HepG2 (cell line): ENCODE measurements at regions not wholly inside any gene's neighbourhood (a gene's known extent, or its start where the extent isn't known, plus 50 kb on each side); places are given as distances from the start of the nearest gene placed in this dataset.

ENCODE experiments used
- ATAC-seq: fragments of 200-7000 bp; cut with Tn5 transposase; 3 replicates; pipeline ENCODE4 v1.9.1; 2020; ENCODE audit warnings: mild to moderate bottlenecking, moderate library complexity
- BruUV-seq: library from RNA; stranded (reverse); fragments of 400-500 nt; replicated peaks from 2 replicates; lab custom pipeline; 2021; lab: Mats Ljungman, UMichigan
- CTCF ChIA-PET: fragments of 300-600 bp; formaldehyde crosslinking; extraction: SDS; loops from one replicate; lab custom pipeline; 2021; ENCODE audit warnings: low total read pairs, inconsistent platforms, low intra/inter-chr PET ratio; lab: Yijun Ruan, JAX
- POLR2A ChIA-PET: fragments of 350-600 bp; sonication (Branson Sonifier 250); formaldehyde crosslinking; loops from one replicate; lab custom pipeline; 2020; ENCODE audit warnings: antibody characterized with exemption, inconsistent platforms; lab: Yijun Ruan, JAX
- DNase-seq: peaks from one replicate; pipeline ENCODE4 v3.0.0-alpha.2; 2015; ENCODE audit warnings: low spot score
- FAIRE-seq: peaks from 3 replicates; lab custom pipeline; 2011; peaks lifted over from hg19 to GRCh38; lab: Jason Lieb, UNC
- H2AFZ ChIP-seq: one replicate; pipeline ENCODE4 v1.6.1; 2011; ENCODE audit warnings: low read length, inconsistent platforms
- H3K27ac ChIP-seq: fragments of 300-600 bp; 3 replicates; pipeline ENCODE4 v1.8.0; 2011; ENCODE audit warnings: mixed run types, mild to moderate bottlenecking, mixed read lengths, low read length, inconsistent platforms; ENCODE audit not compliant: insufficient read depth; ENCODE audit errors: extremely low read length
- H3K27me3 ChIP-seq, 2 experiments: fragments of 200-600 bp in 1 of 2; 2 replicates in 1 of 2; 3 replicates in 1 of 2; pipeline versions ENCODE4 v1.6.0 to v1.8.0; 2011; ENCODE audit warnings: low read length in 2 of 2, mild to moderate bottlenecking in 2 of 2, moderate library complexity in 2 of 2, inconsistent platforms in 1 of 2; ENCODE audit not compliant: insufficient read depth in 2 of 2, control insufficient read depth in 1 of 2
- H3K36me3 ChIP-seq, 2 experiments: fragments of 200-600 bp in 1 of 2; replicated peaks in 1 of 2; 2 replicates in 1 of 2; 3 replicates in 1 of 2; pipeline versions ENCODE4 v1.5.1 to v1.8.0; 2011; ENCODE audit warnings: low read length in 2 of 2, inconsistent platforms in 1 of 2; ENCODE audit not compliant: insufficient read depth in 2 of 2, control insufficient read depth in 1 of 2
- H3K4me1 ChIP-seq: 2 replicates; pipeline ENCODE4 v1.5.1; 2012; ENCODE audit warnings: low read length, inconsistent platforms; ENCODE audit not compliant: insufficient read depth
- H3K4me2 ChIP-seq: 2 replicates; pipeline ENCODE4 v1.6.0; 2011; ENCODE audit warnings: low read depth, low read length, inconsistent platforms
- H3K4me3 ChIP-seq, 3 experiments: fragments of 200-600 bp in 1 of 3; sonication (generic), shearing (Covaris generic) in 1 of 3; replicated peaks in 1 of 3; 2 replicates each; pipeline ENCODE4 v1.5.1; 2011 to 2016; ENCODE audit warnings: low read length in 3 of 3, inconsistent platforms in 2 of 3, low read depth in 2 of 3, mild to moderate bottlenecking in 2 of 3, control low read depth in 1 of 3, mixed read lengths in 1 of 3; ENCODE audit not compliant: insufficient read depth in 1 of 3
- H3K79me2 ChIP-seq: one replicate; pipeline ENCODE4 v1.6.1; 2011; ENCODE audit warnings: low read length, inconsistent platforms; ENCODE audit not compliant: insufficient read depth
- H3K9ac ChIP-seq: 2 replicates; pipeline ENCODE4 v1.6.0; 2011; ENCODE audit warnings: mild to moderate bottlenecking, low read depth, low read length, inconsistent platforms; ENCODE audit not compliant: insufficient read depth
- H3K9me3 ChIP-seq: 2 replicates; pipeline ENCODE4 v1.5.1; 2012; ENCODE audit warnings: mild to moderate bottlenecking, low read length
- H4K20me1 ChIP-seq: 2 replicates; pipeline ENCODE4 v1.6.0; 2011; ENCODE audit warnings: inconsistent platforms, mild to moderate bottlenecking, low read length, moderate library complexity; ENCODE audit not compliant: insufficient read depth
- GABPB1 ChIP-seq: IDR thresholded peaks from 2 replicates; pipeline ENCODE4 v1.6.1; 2016; ENCODE audit warnings: mild to moderate bottlenecking, missing genetic modification reagents, moderate library complexity, missing compliant biosample characterization
- HNF4G ChIP-seq, 2 experiments: sonication (generic) in 1 of 2; formaldehyde crosslinking in 1 of 2; IDR thresholded peaks; 2 replicates each; pipeline versions ENCODE4 v1.4.0 to v1.6.1; 2011 to 2020; ENCODE audit warnings: borderline replicate concordance in 2 of 2, low read depth in 2 of 2, mild to moderate bottlenecking in 2 of 2, low read length in 1 of 2, missing genetic modification reagents in 1 of 2, moderate library complexity in 1 of 2
- HOXA5 ChIP-seq: sonication (generic); formaldehyde crosslinking; IDR thresholded peaks from 2 replicates; pipeline ENCODE4 v1.4.0; 2020; ENCODE audit warnings: missing genetic modification reagents
- SOX13 ChIP-seq, 3 experiments: fragments of 450-650 bp in 1 of 3; sonication (generic) in 1 of 3; formaldehyde crosslinking in 1 of 3; IDR thresholded peaks in 2 of 3; conservative IDR thresholded peaks in 1 of 3; 2 replicates each; pipeline versions ENCODE4 v1.5.0 to v1.6.1; 2016 to 2020; ENCODE audit warnings: antibody characterized with exemption in 1 of 3, mild to moderate bottlenecking in 1 of 3, missing compliant biosample characterization in 1 of 3, missing genetic modification reagents in 1 of 3, moderate library complexity in 1 of 3
- TAF15 ChIP-seq: fragments of 200-400 bp; formaldehyde crosslinking; IDR thresholded peaks from one replicate; pipeline ENCODE4 v1.6.1; 2018; ENCODE audit warnings: mild to moderate bottlenecking, low read depth, low read length; ENCODE audit not compliant: poor library complexity, severe bottlenecking
- ZFP91 ChIP-seq: sonication (generic); formaldehyde crosslinking; IDR thresholded peaks from 2 replicates; pipeline ENCODE4 v1.9.0; 2022; ENCODE audit warnings: missing genetic modification reagents, mild to moderate bottlenecking, borderline replicate concordance
- ZNF280B ChIP-seq: sonication (generic); formaldehyde crosslinking; IDR thresholded peaks from 2 replicates; pipeline ENCODE4 v1.5.0; 2020; ENCODE audit warnings: missing genetic modification reagents, mild to moderate bottlenecking, borderline replicate concordance
- ZNF337 ChIP-seq: sonication (generic); formaldehyde crosslinking; IDR thresholded peaks from 2 replicates; pipeline ENCODE4 v1.5.1; 2020; ENCODE audit warnings: missing genetic modification reagents, low read depth, mild to moderate bottlenecking, borderline replicate concordance
- ZNF550 ChIP-seq: sonication (generic); formaldehyde crosslinking; IDR thresholded peaks from 2 replicates; pipeline ENCODE4 v1.4.0; 2020; ENCODE audit warnings: mild to moderate bottlenecking, missing genetic modification reagents, borderline replicate concordance
- ZNF746 ChIP-seq: sonication (generic); formaldehyde crosslinking; IDR thresholded peaks from 2 replicates; pipeline ENCODE4 v1.8.0; 2022; ENCODE audit warnings: mild to moderate bottlenecking, missing genetic modification reagents
- WGBS: methylation state at CpG from one replicate; pipeline ENCODE4 v1.1.6; 2017; ENCODE audit warnings: low lambda C conversion rate; 5-methylcytosine and 5-hydroxymethylcytosine counted together
- in situ Hi-C: cut with HindIII; loops from 2 replicates; pipeline ENCODE4 v1.10.0; 2017; ENCODE audit warnings: low pct_unique_long_range_greater_than_20kb; ENCODE audit not compliant: extremely low pct_ligation_motif_present
- intact Hi-C: fragments of 100-400 bp; cut with micrococcal nuclease; formaldehyde crosslinking; loops from one replicate; pipeline ENCODE4 v1.10.0; 2022; ENCODE audit not compliant: unreplicated experiment
- TF ChIP-seq, protein P1 (sequence below): sonication (generic); formaldehyde crosslinking; IDR thresholded peaks from 2 replicates; pipeline ENCODE4 v1.4.0; 2020; ENCODE audit warnings: missing genetic modification reagents, borderline replicate concordance
- TF ChIP-seq, protein P2 (sequence below): IDR thresholded peaks from 2 replicates; pipeline ENCODE4 v1.6.1; 2016; ENCODE audit warnings: missing compliant biosample characterization, missing genetic modification reagents, borderline replicate concordance

- in situ Hi-C loops, result no loop called here
- WGBS, result 36% methylated on average over 5 of the region's 5 CpGs
Measured at GRCh38 chr3:159733194-159733860, 255.3 kb upstream of the IL12A start.

GRCh38 chr3:159734681-159735080 lies 254.0 kb upstream of the IL12A start:
- no TSS peak for BruUV-seq
- Histone ChIP-seq H3K4me3 (no peak overlapping the region), H3K27ac (no peak overlapping the region), H3K79me2 (no peaks in the 10 kb centered on the region), H3K4me2 (no peak overlapping the region), H3K27me3 (no peaks in the 10 kb centered on the region; a peak in 2 of 5 replicates), H3K9me3 (no peaks in the 10 kb centered on the region), H3K9ac (no peak overlapping the region), H4K20me1 (no peaks in the 10 kb centered on the region), H2AFZ (no peak overlapping the region), H3K4me1 (peaks cover 8% of the 10 kb centered on the region; the same call in 1 of the 2 replicates), H3K36me3 (no peaks in the 10 kb centered on the region)
- WGBS, result 4% methylated on average over 3 of the region's 3 CpGs
- ChIA-PET POLR2A (no interaction called here), CTCF (no interaction called here)
- ATAC-seq (no peak), DNase-seq (no peak), FAIRE-seq (no peak)
- intact Hi-C loops, result no loop called here
- in situ Hi-C loops, result no loop called here
- TF ChIP-seq, protein P1, sequence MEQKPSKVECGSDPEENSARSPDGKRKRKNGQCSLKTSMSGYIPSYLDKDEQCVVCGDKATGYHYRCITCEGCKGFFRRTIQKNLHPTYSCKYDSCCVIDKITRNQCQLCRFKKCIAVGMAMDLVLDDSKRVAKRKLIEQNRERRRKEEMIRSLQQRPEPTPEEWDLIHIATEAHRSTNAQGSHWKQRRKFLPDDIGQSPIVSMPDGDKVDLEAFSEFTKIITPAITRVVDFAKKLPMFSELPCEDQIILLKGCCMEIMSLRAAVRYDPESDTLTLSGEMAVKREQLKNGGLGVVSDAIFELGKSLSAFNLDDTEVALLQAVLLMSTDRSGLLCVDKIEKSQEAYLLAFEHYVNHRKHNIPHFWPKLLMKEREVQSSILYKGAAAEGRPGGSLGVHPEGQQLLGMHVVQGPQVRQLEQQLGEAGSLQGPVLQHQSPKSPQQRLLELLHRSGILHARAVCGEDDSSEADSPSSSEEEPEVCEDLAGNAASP (CRISPR knock-in tag), result no peak
- TF ChIP-seq ZNF280B, result no peak
- TF ChIP-seq ZFP91 (CRISPR knock-in tag), result no peak
- TF ChIP-seq ZNF337 (CRISPR knock-in tag), result no peak
- no peak for TF ChIP-seq HNF4G (IDR thresholded peaks at IDR 0.05; ENCODE audit: borderline replicate concordance, low read depth, low read length)
- TF ChIP-seq HNF4G (CRISPR knock-in tag; IDR thresholded peaks at IDR 0.05; ENCODE audit: borderline replicate concordance, low read depth), result no peak
- TF ChIP-seq ZNF746, result no peak

More at GRCh38 chr3:159733194-159733860, 255.3 kb upstream of the IL12A start:
- TF ChIP-seq, protein P2, sequence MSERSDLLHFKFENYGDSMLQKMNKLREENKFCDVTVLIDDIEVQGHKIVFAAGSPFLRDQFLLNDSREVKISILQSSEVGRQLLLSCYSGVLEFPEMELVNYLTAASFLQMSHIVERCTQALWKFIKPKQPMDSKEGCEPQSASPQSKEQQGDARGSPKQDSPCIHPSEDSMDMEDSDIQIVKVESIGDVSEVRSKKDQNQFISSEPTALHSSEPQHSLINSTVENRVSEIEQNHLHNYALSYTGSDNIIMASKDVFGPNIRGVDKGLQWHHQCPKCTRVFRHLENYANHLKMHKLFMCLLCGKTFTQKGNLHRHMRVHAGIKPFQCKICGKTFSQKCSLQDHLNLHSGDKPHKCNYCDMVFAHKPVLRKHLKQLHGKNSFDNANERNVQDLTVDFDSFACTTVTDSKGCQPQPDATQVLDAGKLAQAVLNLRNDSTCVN (CRISPR knock-in tag), result no peak
- TF ChIP-seq ZNF337 (CRISPR knock-in tag), result no peak
- TF ChIP-seq ZNF550, result no peak
- no peak for TF ChIP-seq GABPB1 (CRISPR knock-in tag)
- no peak for TF ChIP-seq TAF15
- TF ChIP-seq HOXA5 (CRISPR knock-in tag), result no peak
- no peak for TF ChIP-seq SOX13 (IDR thresholded peaks at IDR 0.05)
- TF ChIP-seq SOX13 (CRISPR knock-in tag; conservative IDR thresholded peaks at IDR 0.05 in 1 of 2, IDR thresholded peaks at IDR 0.05 in 1 of 2), result no peak
- Histone ChIP-seq H3K36me3 (no peaks in the 10 kb centered on the region), H3K79me2 (no peaks in the 10 kb centered on the region), H3K4me2 (no peak overlapping the region), H3K4me1 (no peaks in the 10 kb centered on the region), H4K20me1 (no peaks in the 10 kb centered on the region), H3K9ac (no peak overlapping the region), H3K9me3 (no peaks in the 10 kb centered on the region), H2AFZ (no peak overlapping the region), H3K27me3 (no peaks in the 10 kb centered on the region; a peak in 1 of 5 replicates), H3K4me3 (no peak overlapping the region), H3K27ac (no peak overlapping the region)
- intact Hi-C loops, result no loop called here
- ATAC-seq (no peak), FAIRE-seq (no peak), DNase-seq (no peak)
- no TSS peak for BruUV-seq
- POLR2A ChIA-PET, result no interaction called here
- CTCF ChIA-PET, result no interaction called here
